ENCODE measurements at regions not wholly inside any gene's neighbourhood (a gene's known extent, or its start where the extent isn't known, plus 50 kb on each side); places are given as distances from the start of the nearest gene placed in this dataset.
A peak's percentile ranks its signal among the peaks of the same experiment; 100 is the strongest.
"Not testable (repeated sequence)": the region's sequence is repeated elsewhere in the genome, so short reads cannot be mapped to it uniquely, and the experiment has no call there.

DNA sequence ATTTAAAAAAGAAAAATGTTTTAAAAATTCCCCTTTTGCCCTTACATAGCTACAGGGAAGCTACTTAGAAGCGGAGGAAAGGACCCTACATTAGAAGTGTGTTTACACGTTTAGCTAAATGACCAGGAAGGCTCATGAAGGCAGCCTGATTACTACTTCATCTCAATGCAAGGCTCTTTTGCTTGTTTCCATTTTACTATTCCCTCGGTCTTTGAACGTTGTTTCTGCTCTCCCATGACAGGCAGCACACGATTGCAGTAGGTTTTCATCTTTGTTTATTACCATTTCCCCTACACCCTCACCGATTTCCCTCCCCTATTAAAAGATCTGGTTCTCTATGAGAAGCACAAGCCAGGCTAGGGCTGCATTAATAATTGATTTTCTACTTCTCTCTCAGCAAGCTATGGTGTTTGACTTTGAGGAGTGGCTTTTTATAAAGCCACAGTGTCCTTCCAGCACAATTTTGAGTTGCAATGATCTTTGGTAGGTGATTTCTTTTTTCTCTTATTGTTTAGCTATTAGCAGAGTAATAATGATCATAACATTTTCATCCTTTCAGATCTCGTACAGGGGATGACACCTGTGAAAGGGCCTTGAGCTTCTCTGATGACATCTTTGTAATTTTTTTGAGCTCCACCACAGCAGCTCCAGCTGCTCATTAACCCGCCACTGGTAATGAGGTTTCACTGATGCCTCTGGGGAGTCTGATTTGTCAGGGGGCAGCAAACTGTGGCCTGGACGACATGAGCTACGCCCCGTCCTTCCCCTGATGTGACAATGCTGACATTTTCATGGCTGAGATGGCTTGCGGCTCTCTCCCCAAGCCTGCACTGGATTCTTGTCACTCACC, 670.3 kb downstream of the UQCRFS1 start:
- no peak for DNase-seq

DNA sequence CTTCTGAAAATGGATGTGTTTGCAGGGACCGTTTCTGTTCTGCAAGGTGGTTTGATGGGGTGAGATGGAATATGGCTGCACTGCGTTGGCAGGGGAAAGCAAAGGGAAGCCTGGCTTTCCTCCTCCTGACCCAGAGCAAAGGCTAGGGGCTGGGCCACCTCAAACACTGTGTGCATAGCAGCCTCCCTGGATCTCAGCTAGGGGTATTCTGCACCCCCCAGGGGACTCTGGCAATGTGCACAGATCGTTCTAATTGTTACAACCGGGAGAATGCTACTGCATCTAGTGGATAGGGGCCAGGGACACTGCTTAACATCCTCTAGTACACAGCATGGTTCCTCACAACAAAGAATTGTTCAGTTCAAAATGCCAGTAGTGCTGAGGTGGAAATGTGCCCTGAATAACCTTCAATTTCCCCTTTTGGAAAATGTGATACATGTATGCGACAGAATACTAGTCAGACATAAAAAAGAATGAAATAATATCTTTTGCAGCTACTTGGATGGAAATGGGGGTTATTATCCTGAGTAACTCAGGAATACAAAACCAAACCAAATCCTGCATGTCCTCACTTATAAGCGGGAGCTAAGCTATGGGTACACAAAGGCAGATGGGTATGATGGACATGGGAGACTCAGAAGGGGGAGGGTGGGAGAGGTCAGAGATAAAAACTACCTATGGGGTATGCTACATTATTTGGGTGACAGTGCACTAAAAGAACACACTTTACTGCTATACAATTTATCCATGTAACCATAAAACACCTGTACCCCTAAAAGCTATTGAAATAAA, 671.2 kb downstream of the UQCRFS1 start:
- no peak for DNase-seq

DNA sequence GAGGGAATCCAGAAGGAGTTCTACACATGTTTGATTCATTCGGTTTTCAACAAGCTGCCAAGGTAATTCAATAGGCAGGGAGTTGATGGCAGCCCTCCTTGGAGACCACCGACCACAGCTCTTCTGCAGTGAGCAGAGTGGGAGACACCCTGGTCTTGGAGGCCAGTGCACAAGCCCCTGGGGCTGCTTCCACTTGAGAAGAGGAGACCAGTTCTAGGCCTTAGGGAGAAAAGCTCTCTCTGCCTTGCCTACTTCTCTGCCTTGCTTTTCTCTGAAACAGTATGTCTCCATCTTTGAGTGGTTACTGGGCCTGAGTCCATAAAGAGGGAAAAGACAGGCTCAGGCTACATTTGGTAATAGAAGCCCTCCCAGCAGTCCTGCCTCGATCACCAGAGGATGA, 671.9 kb downstream of the UQCRFS1 start:
- no peak for DNase-seq

DNA sequence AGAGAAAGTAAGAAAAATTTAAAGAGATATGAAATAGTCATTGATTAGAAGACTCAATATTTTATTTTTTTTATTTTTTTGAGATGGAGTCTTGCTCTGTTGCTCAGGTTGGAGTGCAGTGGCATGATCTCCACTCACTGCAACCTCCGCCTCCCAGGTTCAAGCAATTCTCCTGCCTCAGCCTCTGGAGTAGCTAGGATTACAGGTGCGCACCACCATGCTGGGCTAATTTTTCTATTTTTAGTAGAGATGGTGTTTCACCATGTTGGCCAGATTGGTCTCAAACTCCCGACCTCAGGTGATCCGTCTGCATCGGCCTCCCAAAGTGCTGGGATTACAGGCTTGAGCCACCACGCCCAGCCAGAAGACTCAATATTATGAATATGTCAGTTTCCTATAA, 672.6 kb downstream of the UQCRFS1 start:
- DNase-seq = not testable (repeated sequence)

DNA sequence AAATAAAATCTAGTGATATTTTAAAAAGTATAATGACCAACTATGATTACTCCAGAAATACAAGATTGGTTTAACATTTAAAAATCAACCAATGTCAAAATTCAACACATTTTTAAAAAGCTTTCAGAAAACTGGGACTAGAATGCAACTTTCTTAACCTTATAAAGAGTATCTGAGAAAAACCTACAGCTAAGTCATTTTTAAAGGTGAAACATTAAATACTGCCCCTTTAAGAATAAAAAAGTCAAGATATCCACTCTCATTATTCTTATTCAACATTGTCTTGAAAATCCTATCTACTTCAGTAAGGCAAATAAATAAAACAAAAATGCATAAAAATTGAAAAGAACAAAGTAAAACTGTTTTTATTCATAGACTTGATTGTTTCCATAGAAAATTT, 673.2 kb downstream of the UQCRFS1 start:
- DNase-seq = no peak

DNA sequence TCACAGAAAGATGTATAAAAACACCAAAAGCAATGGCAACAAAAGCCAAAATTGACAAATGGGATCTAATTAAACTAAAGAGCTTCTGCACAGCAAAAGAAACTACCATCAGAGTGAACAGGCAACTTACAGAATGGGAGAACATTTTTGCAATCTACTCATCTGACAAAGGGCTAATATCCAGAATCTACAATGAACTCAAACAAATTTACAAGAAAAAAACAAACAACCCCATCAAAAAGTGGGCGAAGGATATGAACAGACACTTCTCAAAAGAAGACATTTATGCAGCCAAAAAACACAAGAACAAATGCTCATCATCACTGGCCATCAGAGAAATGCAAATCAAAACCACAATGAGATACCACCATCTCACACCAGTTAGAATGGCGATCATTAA, 674.4 kb downstream of the UQCRFS1 start:
- DNase-seq = not testable (repeated sequence)

DNA sequence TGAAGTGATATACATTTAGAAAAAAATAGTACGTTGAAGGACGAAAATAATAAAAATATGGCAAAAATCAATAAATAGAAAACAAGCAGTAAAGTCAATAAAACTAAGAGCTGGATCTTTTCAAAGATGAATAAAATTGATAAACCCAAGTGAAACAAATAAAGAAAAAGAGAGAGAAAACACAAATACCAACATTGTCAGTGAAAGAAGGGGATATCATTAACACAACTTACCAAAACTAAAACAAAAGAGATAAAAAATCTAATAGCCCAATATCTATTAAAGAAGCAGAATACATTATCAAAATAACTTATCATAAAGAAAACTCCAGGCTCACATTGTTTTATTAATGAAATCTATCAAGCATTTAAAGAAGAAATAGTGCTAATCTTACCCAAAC, 675.1 kb downstream of the UQCRFS1 start:
- no peak for DNase-seq

DNA sequence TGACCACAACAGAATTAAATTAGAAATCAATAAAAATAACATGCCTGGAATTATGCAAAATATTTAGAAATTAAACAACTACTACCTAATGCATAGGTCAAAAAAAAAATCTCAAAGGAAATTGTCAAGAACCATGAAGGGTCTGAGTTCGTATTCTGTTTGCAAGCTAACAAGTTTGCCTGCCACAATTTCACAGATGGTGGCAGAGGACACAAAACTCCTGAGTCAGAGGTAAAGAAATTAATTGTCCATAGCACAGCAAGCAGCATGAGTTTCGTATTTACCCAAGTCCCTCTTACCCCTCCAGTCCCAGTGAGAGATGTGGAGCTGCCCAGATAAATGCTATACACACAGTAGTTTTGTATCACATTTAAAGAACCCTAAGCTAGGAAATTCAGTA, 675.9 kb downstream of the UQCRFS1 start:
- DNase-seq = no peak

DNA sequence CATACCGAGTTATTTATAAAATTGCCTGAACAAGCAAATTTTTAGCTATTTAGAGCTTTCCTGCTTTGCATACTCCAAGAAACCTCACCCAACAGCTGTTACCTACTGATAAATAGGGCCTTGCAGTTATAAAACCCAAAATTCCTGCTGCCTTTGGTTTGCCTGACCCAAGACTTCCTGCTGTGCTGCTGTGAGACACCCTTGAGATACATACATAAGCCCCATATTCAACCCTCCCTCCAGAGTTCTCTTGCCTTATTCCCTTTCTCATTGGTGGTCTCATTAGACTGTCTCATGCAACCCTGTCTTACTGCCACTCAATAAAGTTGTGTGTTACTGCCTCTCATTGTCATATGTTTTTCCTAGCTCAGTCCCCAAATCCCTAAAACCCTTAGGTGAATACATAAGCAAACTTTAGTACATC, 677.6 kb downstream of the UQCRFS1 start:
- no peak for DNase-seq

DNA sequence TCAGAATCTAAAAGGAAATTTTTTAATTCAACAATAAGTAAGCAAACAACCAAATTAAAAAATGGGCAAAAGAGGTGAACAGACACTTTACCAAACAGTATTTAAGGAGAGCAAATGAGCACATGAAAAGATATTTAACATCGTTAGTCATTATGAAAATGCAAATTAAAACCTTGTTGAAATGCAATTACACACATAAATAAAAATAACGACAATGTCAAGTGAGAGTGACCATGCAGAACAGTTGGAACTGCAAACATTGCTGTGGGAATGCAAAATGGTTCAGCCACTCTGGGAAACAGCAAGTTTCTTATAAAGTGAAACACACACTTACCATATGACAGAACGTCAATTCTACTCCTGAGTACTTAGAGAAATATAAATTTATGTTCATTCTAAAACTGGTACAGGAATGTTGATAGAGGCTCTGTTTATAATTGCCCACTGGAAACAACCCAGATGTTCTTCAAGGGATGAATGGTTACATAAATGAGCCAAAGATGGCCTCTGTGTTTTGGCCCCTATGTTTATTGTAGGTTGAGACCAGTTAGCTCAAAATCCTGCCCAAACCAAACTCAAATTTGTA, 678.1 kb downstream of the UQCRFS1 start:
- no peak for DNase-seq

DNA sequence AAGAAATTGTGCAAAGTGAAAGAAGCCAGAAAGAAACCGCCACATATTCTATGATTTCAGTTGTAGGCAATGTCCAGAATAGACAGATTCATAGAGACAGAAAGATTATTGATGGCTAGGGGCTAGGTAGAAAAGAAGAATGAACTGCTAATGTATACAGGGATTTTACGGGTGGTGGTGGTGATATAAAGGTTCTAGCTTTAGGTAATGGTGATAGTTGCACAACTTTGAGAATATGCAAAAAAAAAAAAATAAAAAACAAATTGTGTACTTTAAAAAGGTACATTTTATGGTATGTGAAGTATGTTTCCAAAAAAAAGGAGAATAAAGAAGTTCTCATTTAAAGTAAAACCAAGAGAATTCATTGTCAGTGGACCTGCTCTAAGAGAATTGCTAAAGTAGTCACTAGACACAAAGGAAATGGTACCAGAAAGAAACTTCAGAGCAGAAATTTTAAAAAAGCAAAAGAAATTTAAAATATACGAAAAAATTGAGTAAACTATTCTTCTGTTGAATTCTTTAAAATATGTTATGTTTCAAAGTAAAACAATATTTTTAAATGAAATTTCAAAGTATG, 680.1 kb downstream of the UQCRFS1 start:
- no peak for DNase-seq

DNA sequence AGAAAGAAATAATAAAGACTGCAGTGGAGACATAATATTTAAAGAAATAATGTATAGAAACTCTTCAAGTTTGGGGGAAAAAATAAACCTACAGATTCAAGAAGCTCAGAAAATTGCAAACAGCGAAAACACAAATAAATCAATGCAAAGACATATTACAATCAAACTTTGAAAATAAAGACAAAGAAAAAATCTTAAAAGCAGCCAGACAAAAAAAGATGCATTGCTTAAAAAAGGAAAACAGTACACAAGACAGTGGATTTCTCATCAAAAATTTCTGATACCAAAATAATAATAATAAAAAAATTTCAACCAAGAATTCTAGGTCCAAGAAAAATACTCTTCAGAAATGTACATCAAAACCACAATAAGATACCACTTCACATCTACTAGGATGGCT, 681.0 kb downstream of the UQCRFS1 start:
- DNase-seq = no peak

DNA sequence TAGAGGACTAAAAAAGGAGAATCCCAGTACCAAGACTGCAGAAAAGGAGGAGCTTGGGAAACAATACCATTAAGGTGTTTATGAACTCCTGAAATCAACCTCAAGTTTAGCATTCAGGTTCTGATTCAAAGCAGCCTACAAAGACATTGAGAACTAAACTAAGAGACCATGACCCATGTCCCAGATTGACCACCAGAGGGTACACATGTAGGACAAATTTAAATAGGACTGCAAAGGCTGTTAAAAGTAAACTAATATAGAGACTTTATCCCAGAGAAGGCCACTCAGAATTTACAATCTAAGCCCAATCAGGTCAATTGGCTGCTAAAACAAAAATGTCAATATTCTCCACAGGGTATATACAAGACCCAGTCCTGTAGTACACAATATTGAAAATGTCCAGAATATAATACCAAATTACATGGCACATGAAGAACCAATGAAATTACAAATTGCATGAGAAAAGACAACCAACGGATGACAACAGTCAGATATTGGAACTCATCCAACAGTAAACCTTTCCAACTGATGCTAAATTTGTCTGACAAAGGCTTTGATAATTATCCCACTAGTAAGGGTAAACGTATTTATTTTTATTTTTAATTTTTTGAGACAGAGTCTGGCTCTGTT, 682.4 kb downstream of the UQCRFS1 start:
- DNase-seq = no peak

DNA sequence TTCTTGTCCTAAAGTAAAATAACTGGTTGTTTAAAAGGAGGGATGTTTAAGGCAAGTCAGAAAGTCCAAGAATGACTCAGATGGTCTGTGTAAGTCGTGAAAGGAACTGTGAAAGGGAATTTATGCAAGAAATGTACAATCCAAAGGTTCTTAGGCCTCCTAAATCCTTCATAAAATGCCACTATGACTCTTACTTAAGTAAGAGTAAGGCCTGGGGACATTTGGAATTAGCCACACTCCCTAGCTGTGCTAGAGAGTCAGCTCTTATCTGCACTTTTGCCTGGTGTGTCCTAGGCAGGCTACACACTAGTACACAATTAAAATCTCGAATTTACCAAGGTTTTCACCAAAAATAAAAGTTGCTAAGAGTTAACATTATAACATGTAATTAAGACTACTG, 686.9 kb downstream of the UQCRFS1 start:
- DNase-seq = no peak

DNA sequence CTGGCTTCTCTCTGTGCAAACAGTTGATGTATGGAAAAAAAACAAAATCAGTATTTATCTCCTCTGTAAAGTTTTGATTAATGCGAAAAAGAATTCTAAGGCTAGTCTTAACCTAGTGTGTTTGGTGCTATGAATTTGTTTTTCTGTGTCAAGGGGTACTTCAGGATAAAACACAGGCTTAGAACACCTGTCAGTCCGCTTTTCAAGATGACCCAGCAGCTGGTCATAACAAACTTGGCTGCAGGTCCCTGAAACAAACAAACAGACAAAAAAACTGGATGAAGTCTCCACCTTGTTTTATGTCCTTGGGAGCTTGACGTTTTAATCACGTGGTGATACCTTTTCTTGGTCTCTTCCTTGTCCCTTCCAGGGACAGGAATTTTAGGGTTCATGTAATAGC, 689.3 kb downstream of the UQCRFS1 start:
- DNase-seq = no peak

DNA sequence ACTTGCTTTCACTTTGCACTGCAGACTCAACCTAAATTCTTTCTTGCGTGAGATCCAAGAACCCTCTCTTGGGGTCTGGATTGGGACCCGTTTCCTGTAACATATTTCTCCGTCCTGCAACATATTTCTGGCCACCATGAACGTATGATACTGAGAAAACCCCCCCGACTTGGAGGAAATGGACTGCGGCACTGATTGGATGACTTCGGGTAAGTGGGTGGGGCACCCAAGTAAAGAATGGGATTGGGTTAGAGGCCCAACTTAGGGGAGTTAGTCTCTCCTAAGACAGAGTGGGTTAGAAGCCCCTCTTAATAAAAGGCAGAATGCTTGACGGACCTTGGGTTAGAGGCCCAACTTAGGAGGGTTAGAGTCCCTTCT, 690.4 kb downstream of the UQCRFS1 start:
- no peak for DNase-seq

DNA sequence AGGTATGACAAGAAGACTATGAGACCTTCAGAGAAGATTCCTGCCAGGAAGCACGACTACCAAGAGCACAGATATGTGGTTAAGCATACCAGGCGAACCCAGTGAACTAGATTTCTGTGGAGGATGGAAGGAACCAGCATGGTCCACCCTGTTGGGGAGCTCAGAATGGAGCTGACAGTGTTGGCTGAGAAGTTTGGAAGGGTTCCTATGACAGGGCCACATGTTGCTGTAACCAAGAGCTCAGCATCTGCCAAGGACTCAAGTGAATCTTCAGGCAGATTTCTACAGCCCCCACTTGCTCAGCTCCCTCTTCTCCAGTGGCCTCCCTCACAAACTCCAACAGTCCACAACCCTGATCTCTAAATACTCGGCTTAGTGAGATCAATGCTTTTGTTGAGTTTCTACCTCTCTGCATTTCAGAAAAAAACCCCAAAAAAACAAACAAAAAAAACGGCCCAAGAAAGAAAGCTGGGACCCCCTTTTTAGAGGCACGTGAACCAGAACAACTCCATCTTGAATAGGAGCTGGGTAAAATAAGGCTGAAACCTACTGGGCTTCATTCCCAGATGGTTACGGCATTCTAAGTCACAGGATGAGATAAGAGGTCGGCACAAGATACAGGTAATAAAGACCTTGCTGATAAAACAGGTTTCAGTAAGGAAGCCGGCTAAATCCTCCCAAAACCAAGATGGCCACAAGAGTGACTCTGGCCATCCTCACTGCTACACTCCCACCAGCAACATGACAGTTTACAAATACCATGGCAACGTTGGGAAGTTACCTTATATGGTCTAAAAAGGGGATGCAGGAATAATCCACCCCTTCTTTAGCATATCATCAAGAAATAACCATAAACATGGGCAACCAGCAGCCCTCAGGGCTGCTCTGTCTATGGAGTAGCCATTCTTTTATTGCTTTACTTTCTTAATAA, 691.1 kb downstream of the UQCRFS1 start:
- DNase-seq = no peak

DNA sequence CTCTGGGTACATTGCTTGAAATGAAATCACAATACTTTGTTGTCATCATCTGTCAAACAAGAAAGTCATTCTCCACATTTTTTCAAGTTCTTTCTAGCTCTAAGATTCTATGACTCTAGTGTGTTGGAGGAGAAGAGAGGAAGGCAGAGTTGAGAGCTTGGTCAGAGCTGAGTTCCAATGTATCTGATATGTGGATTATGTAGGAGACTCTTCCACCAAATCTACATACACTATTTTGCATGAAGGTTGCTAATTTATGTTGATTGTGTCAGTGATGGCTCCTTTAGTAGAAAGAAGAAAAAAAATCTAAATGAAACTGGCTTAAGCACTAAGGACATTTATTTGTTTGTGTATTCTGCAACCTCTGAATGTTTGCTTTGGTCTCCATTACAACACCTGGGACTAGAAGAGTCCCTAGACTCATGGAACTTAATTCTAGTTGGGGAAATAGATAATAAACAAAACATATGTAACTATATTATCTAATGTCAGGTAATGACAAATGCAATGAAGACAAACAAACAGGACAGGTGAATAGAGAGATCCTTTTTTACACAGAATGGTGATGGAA, 691.9 kb downstream of the UQCRFS1 start:
- no peak for DNase-seq

DNA sequence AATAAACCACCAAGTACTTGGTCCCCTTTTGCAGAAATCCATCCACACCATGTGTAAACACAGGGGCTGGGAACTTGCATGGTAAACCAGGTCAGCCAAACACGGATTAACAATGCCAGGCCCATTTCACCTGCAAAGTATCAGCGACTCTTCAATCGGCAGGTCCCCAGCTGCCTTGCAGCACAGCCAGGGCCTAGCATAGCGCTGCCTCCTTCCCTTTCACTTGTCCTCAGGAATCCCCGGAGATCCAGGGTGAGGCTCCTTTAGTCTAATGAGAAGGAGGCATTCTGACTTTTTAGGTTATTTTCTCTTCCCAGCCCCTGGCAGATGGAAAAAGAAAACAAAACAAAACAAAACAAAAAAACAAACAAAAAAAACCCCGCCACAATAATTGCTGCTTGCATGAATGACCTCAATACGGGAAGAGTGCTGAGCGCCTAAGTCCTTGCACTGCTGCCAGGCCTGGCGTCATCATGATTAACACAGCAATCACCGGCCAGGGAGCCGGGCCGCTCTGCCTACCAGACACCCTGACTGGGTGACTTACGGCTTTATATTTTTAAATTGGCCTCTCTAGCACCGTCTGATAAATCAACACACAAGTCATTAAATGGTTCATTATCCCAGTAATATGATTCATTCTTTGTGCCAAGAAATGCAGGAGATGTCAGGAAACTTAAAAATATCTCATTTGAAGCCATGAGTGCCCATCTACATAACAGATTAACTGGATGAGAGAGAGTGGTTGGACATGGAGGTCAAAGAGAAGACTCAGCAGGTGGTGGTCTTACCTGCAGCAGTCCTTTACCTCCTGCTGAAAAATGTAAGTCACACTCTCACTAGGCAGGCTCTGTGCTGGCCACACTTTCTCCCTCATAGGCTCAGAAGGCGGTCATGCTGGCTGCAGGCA, 692.7 kb downstream of the UQCRFS1 start:
- DNase-seq = peak in 15 of 56 donors; percentile 1 to 42 (median 9)

Data from amygdala (tissue), 56 donors.